Fibroblast of villous mesenchyme (primary cell): ENCODE measurements at regions not wholly inside any gene's neighbourhood (a gene's known extent, or its start where the extent isn't known, plus 50 kb on each side); places are given as distances from the start of the nearest gene placed in this dataset.

Source experiments
- DNase-seq: peaks from one replicate; pipeline ENCODE4 v3.0.0-alpha.2; 2010; ENCODE audit warnings: low read depth
- H3K4me3 ChIP-seq: 2 replicates; pipeline ENCODE4 v1.5.1; 2011; ENCODE audit warnings: low read depth, mild to moderate bottlenecking, low read length
- CTCF ChIP-seq: IDR thresholded peaks from 2 replicates; pipeline ENCODE4 v1.5.1; 2012; ENCODE audit warnings: low read depth, mild to moderate bottlenecking, low read length; ENCODE audit not compliant: insufficient read depth

GRCh38 chr12:25744313-25744712 lies 191.2 kb upstream of the LMNTD1 start:
- no peak for DNase-seq
- TF ChIP-seq CTCF = no peak
- no peak overlapping the region for H3K4me3 ChIP-seq

GRCh38 chr12:25745281-25745680 lies 192.2 kb upstream of the LMNTD1 start:
- no peak overlapping the region for H3K4me3 ChIP-seq
- no peak for TF ChIP-seq CTCF
- no peak for DNase-seq

GRCh38 chr12:25746131-25746530 lies 193.0 kb upstream of the LMNTD1 start:
- H3K4me3 ChIP-seq = no peak overlapping the region
- no peak for TF ChIP-seq CTCF
- no peak for DNase-seq

- TF ChIP-seq CTCF = no peak
- no peak overlapping the region for H3K4me3 ChIP-seq
Observed at GRCh38 chr12:25752710-25753309, 199.7 kb upstream of the LMNTD1 start.

GRCh38 chr12:25755136-25755970 lies 202.3 kb upstream of the LMNTD1 start:
- no peak overlapping the region for H3K4me3 ChIP-seq
- no peak for TF ChIP-seq CTCF
- DNase-seq = no peak

More at GRCh38 chr12:25752710-25753309, 199.7 kb upstream of the LMNTD1 start:
- no peak for DNase-seq

- DNase-seq = no peak
- no peak overlapping the region for H3K4me3 ChIP-seq
- TF ChIP-seq CTCF = no peak
Observed at GRCh38 chr12:25755971-25756260, 202.6 kb upstream of the RASSF8 start.

- H3K4me3 ChIP-seq = no peak overlapping the region
- no peak for TF ChIP-seq CTCF
- peak; percentile 65 for DNase-seq
Observed at GRCh38 chr12:25757037-25757665, 201.3 kb upstream of the RASSF8 start.
